ENCODE measurements at regions not wholly inside any gene's neighbourhood (a gene's known extent, or its start where the extent isn't known, plus 50 kb on each side); places are given as distances from the start of the nearest gene placed in this dataset.

DNA sequence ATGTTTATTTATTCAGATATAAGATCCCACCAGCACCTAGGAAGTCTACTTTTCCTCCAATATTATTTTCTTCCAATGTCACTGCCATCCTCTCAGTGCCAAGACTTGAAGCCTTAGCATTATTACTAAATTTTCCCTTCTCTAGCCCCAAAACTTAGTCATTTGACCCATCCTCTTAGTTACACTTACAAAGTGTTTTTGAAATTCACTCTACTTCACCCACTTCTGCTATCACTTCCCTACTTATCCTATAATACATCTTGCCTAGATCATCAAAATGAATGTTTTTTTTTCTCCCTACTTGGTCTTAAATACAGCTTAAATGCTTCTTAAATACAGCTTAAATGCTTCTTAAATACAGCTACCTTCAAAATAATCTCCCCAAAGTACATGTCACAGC, 376.6 kb downstream of the RSL24D1 start:
- H3K4me1 Mint-ChIP-seq (ENCODE audit: insufficient read depth, unreplicated experiment) = no peaks in the 10 kb centered on the region
- peaks cover 22% of the 10 kb centered on the region for H3K9me3 Mint-ChIP-seq (ENCODE audit: unreplicated experiment)
- TF ChIP-seq CTCF (IDR thresholded peaks at IDR 0.05; ENCODE audit: unreplicated experiment) = no peak
- intact Hi-C loops (cut with micrococcal nuclease) = no loop called here
- no peak overlapping the region for H3K27ac Mint-ChIP-seq (ENCODE audit: low read depth, unreplicated experiment)
- H3K27me3 Mint-ChIP-seq (ENCODE audit: insufficient read depth, unreplicated experiment) = no peaks in the 10 kb centered on the region
- CTCF ChIA-PET = interaction anchor here (0.7 kb wide), 2 partner anchors 14 to 963 kb away, joined by 3 read pairs; no protein-coding TSS in a partner anchor
- DNase-seq (ENCODE audit: unreplicated experiment) = no peak
- BruUV-seq (replicated peaks) = no TSS peak
- H3K36me3 Mint-ChIP-seq (ENCODE audit: insufficient read depth, unreplicated experiment) = no peaks in the 10 kb centered on the region
- POLR2A ChIA-PET = no interaction called here
- no peak overlapping the region for H3K4me3 Mint-ChIP-seq (ENCODE audit: unreplicated experiment)

GRCh38 chr15:54816401-54816800, 380.3 kb downstream of the RSL24D1 start:
- no peak for TF ChIP-seq CTCF (IDR thresholded peaks at IDR 0.05; ENCODE audit: unreplicated experiment)
- DNase-seq (ENCODE audit: unreplicated experiment) = no peak
- ChIA-PET POLR2A (no interaction called here), CTCF (no interaction called here)
- Mint-ChIP-seq H3K4me1 (ENCODE audit: insufficient read depth, unreplicated experiment) (no peaks in the 10 kb centered on the region), H3K9me3 (ENCODE audit: unreplicated experiment) (peaks cover 22% of the 10 kb centered on the region), H3K27me3 (ENCODE audit: insufficient read depth, unreplicated experiment) (no peaks in the 10 kb centered on the region), H3K36me3 (ENCODE audit: insufficient read depth, unreplicated experiment) (no peaks in the 10 kb centered on the region), H3K27ac (ENCODE audit: low read depth, unreplicated experiment) (no peak overlapping the region), H3K4me3 (ENCODE audit: unreplicated experiment) (no peak overlapping the region)
- intact Hi-C loops (cut with micrococcal nuclease) = no loop called here
- BruUV-seq (replicated peaks) = no TSS peak

DNA sequence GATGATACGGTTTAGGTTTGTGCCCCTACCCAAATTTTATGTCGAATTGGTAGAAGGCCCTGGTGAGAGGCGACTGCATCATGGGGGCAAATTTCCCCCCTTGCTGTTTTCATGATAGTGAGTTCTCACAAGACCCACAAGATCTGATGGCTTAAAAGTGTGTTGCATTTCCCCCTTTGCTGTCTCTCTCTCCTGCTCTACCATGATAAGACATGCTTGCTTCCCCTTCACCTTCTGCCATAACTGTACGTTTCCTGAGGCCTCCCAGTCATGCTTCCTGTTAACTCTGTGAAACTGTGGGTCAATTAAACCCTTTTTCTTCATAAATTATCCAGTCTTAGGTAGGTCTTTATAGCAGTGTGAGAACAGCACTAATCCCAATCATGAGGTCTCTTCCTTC, 381.2 kb downstream of the RSL24D1 start:
- DNase-seq (ENCODE audit: unreplicated experiment) = no peak
- no TSS peak for BruUV-seq (replicated peaks)
- intact Hi-C loops (cut with micrococcal nuclease) = no loop called here
- H3K36me3 Mint-ChIP-seq (ENCODE audit: insufficient read depth, unreplicated experiment) = no peaks in the 10 kb centered on the region
- ChIA-PET POLR2A (no interaction called here), CTCF (no interaction called here)
- H3K9me3 Mint-ChIP-seq (ENCODE audit: unreplicated experiment) = peaks cover 22% of the 10 kb centered on the region
- H3K27me3 Mint-ChIP-seq (ENCODE audit: insufficient read depth, unreplicated experiment) = no peaks in the 10 kb centered on the region
- TF ChIP-seq CTCF (IDR thresholded peaks at IDR 0.05; ENCODE audit: unreplicated experiment) = no peak
- H3K4me3 Mint-ChIP-seq (ENCODE audit: unreplicated experiment) = no peak overlapping the region
- H3K4me1 Mint-ChIP-seq (ENCODE audit: insufficient read depth, unreplicated experiment) = no peaks in the 10 kb centered on the region
- H3K27ac Mint-ChIP-seq (ENCODE audit: low read depth, unreplicated experiment) = no peak overlapping the region

DNA sequence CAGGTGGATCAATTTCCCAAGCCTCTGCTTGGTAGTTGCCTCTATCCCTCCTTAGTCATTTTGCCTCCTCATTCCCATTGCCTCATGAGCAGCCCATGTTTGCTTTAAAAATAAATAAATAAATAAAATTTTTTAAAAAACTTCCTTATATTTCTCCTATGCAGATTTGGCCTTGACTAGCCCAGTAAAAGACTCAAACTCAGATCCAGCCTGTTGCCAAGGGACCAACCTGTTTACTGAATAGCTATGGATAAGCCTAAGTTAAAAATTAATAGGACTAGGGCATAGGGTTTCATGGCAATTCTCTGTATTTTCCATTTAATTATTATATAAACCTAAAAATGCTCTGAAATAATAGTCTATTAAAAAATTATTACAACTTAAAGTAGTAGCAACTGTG, 384.4 kb downstream of the RSL24D1 start:
- ChIA-PET POLR2A (no interaction called here), CTCF (no interaction called here)
- no peak for DNase-seq (ENCODE audit: unreplicated experiment)
- Mint-ChIP-seq H3K4me3 (ENCODE audit: unreplicated experiment) (no peak overlapping the region), H3K36me3 (ENCODE audit: insufficient read depth, unreplicated experiment) (no peaks in the 10 kb centered on the region), H3K27ac (ENCODE audit: low read depth, unreplicated experiment) (no peak overlapping the region), H3K9me3 (ENCODE audit: unreplicated experiment) (peaks cover 16% of the 10 kb centered on the region), H3K4me1 (ENCODE audit: insufficient read depth, unreplicated experiment) (no peaks in the 10 kb centered on the region), H3K27me3 (ENCODE audit: insufficient read depth, unreplicated experiment) (no peaks in the 10 kb centered on the region)
- intact Hi-C loops (cut with micrococcal nuclease) = no loop called here
- no TSS peak for BruUV-seq (replicated peaks)
- TF ChIP-seq CTCF (IDR thresholded peaks at IDR 0.05; ENCODE audit: unreplicated experiment) = no peak
